ENCODE measurements at regions not wholly inside any gene's neighbourhood (a gene's known extent, or its start where the extent isn't known, plus 50 kb on each side); places are given as distances from the start of the nearest gene placed in this dataset.

DNA sequence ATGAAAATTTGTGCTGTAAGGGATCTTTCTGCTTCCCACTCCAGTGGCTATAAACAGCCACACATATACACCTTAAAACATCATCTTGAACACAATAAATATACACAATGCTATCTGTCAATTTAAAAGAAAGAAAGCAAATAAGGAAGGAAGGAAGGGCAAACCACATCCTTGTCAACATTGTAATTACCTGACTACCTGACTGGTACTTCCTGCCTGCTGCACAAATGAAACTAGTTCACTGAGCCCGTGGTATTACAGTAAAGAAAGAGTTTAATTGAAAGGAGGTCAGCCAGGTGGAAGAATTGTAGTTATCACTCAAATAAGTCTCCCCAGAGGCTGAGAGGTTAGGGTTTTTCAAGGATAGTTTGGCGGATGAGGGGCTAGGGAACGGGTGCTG is 344.4 kb upstream of the ASIC2 start:
- DNase-seq: no peak

DNA sequence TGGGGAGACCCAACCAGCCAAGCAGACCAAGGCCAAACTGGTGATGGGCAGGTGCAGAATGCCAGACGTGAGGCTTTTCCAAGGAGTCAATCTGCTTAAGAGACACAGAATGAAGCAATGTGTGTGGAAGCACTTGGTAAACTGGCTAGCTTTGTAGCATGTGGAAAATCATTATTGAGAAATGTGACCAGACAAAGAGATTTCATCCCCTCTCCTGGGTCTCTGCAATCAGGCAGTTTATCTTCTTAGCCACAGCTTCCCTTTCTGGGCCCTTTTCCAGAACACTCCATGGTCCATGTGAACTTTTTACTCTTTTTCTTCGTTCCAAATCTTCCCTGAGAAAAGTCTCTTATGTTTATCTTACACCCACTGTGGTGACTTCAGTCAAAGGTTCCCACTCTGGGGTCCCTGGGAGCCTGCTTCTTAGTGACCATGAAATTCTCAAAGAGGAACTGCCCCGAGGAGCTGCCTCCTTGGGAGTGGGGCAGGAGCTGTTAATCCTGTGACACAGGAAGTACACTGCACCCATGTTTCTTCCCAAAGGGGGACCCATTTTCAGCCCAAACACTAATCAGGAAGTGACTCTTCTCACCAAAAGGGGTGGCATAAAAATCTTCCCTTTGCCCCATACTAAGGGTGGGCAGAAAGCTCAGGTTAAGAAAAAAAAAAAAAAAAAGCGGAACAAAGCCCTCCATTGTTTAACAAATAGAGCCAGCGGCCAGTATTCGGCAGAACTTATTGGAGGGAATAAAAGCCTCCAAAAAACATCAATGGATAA is 346.2 kb upstream of the ASIC2 start:
- DNase-seq: no peak

DNA sequence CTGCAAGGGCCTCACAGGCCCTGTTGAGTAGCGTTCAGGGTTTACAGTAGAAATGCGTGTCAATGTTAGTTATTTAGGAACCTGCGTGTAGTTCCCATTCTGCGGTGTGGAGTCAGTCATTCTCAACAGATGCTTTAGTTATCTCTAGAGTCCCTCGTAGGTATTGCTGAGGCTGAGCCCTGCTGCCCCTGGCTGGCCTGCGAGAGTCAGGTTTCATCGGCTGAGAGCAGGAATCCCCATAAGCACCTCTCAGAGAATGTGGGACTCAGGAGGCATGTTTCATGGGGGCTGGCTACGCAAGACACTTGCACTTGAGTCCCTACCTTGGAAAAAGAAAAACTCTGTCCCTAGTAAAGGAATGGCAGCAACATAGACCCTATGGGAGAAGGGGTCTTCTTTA is 347.5 kb upstream of the ASIC2 start:
- no peak for DNase-seq

DNA sequence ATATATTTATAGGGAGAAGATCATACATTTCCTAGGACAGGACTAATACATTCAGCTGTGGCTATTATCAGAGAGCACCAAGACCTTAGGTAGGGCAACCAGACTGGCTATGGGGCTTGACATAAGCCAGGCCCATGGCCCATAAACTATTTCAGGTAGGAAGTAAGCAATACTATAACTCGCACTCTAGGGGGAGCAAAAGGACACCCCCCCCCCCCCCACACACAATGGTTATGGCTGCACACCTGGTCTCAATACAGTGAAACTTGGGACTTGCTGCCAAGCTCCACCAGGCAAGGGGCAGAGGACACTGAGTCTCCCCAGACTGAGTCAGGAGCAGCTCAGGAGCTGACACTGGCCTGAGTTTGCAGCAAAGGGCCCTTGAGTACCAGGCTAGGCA is 348.9 kb upstream of the ASIC2 start:
- DNase-seq: no peak

DNA sequence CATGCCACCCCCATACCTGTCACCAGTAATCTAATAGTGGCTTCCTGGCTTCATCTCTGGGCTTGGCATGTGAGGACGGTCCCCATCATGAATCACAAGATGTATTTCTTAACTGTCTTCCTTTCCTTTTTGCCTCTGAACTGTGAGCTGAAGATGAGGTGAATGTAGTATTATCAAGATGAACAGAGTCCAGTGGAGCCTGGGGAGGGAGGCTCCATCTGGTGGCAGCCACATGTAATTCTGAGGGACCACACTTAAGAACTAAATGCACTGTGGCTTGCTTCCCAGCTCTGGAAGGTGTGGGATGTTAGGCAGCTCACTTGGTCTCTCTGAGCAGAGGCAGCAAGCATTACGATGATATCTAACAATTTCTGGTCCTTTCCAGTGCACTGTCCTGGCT is 354.9 kb upstream of the ASIC2 start:
- DNase-seq: peak in 25 of 56 donors; percentile 0 to 54 (median 15)

DNA sequence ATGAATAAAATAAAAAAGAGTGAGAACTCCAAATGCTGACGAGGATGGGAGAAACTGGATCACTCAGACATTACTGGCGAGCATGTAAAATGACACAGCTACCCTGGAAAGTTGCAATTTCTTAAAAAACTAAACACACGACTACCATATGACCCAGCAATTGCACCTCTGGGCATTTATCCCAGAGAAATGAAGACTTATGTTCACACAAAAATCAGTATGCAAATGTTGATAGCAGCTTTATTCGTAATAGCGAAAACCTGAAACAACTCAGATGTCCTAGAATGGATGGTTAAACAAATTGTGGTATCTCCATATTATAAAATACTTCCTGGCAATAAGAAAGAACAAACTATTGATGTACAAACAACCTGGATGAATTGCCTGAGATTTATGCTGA is 357.2 kb upstream of the ASIC2 start:
- DNase-seq: no peak

DNA sequence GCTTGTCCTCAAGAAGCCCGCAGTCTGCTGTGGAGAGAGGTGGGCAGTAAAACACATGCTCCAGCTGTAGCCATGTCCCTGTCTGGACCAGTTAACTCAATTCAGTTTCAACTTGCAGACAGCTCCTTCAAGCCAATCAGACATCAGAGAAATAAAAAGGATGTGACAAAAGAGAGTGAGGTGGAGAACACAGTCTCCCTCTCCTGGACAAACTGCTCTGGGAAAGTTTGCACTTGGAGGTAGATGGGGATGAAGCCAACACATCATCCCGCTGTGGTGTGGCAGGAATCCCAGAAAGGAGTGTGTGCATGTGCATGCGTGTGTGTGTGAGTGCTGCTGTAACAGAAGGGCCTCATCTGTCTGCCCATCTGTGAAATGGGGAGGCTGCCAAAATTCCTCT is 358.6 kb upstream of the ASIC2 start:
- no peak for DNase-seq

DNA sequence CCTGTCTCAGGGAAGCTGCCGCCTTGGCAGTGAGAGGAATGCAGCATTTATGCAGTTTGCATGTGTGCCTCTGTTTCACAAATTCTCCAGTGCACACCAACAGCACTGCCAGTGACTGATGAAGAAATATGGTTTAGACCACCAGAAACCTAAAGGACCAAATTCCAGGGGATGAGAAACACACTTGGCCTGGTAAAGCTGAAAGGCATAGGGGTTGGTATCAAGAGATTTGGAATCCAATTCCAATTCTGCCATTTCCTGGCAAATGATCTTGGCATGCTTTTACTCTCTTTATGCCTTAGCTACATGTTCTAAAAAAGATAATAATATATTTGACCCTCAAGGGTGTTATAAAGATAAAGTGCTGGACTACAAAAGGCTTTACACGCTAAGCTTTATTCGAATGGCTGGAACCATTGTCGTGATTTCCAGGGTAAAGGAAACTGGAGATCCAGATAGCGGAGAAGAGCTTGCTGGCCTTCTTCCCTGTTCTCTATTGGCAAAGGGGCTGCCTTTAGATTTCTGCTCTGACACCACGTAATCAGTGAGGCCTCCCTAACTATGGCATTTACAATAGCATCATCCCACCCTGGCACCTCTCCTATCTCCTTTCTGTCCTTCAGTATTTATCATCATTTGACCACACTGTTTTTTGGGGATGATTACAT is 359.8 kb upstream of the ASIC2 start:
- DNase-seq: no peak

DNA sequence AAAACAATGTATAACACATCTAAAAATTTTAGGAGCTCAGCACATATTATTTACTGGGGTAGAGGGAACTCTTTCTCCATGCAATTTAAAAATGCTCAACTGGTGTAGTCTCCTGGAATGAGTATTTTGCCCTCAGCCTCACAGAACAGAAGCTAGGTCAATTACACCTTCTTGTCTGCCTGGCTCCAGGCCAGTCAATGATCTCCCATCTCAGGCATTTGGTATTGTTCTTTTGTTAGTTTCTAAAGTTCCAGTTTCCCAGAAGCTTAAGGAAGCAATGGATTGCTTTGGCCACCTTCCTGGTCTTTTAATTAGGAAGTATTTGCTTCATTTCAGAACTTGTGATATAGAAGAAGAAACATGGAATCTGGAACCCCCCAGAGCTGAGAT is 360.3 kb upstream of the ASIC2 start:
- DNase-seq: no peak

DNA sequence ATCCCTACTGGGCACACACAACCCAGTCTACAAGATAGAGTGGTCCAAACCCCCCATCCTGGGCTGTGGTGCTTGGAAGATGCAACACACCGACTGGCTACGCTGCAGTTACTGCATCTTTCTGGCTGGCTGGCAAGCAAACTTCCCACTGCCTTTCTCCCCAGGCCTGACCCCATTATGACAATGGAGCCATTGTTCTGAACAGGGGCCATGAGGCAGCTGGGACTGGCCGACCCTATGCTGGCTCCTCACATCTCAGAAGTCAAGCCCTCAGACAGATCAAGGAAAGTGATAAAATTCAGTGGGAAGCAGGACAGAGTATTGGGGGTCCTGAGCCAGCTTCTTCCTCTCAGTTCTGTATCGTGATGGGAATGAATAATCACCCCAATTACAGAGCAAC is 364.1 kb upstream of the ASIC2 start:
- peak in 12 of 56 donors; percentile 0 to 34 (median 4) for DNase-seq

DNA sequence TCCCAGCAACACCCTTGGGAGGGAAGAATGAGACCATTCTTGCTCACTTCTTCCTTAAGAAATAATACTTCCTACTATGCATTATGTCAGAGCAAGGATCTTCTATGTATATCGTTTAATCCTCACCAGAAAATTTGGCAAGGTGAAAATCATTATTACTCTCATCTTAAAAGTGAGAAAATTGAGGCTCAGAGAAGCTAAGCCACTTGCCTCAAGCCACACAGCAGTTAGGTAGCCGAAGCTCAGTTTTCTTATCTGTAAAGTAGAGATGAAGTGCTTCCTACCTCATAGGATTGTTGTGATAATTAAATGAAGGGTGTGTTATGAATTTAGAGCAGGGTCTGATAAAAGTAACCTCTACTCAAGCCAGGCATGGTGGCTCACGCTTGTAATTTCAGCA is 368.9 kb upstream of the ASIC2 start:
- no peak for DNase-seq

DNA sequence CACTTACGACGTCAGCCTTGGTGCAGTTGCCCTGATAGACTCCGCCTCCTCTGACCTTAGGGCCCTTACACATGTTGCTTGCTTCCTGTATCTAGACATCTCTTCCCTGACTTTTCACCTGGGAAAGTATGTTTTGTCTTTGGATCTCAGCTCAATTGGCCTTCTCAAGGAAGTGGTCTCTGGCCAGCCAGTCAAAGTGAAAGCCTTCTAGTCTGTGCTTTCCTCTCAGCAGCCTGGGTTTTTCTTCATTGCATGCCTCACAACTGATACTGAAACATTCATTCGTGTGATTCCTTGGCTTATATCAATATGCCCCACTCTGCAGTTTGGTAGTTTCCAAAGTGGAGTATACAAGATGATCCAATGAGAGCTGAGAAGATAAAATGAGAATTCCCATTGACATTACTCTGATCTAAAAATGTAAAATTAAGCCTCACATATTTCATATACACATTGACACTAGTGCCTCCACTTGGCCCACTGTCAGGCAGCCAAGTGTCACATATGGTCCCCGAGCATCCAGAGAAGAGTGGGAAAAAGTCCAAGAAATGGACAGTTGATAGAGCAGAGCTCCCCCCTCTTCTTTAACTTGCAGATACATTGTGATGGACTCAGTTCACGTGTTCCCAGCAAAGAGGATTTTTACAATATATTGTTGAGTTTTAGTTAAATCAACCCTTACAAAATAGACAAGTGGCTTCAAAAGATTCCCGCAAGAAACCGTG is 371.2 kb upstream of the ASIC2 start:
- no peak for DNase-seq

DNA sequence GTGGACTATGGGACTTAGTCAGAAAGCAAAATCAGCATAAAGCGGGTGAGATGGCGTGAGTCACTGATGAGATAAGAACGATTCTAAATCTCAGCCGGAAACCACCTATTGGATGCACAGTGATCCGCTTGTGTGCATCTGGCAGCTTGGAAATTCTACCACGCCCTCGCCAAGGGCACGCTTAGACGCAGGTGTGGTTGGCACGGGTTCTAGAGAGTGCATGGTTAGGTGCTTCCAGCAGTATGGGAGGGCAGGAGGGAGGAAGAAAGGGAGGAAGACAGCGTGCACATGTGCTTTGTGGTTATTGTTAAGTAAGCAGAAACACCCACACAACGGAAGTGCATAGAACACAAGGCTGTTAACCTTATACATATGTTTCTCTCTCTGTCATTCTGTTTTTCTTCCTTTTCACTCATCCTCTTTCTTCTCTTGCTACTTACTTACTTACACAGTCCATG is 374.0 kb upstream of the ASIC2 start:
- no peak for DNase-seq

DNA sequence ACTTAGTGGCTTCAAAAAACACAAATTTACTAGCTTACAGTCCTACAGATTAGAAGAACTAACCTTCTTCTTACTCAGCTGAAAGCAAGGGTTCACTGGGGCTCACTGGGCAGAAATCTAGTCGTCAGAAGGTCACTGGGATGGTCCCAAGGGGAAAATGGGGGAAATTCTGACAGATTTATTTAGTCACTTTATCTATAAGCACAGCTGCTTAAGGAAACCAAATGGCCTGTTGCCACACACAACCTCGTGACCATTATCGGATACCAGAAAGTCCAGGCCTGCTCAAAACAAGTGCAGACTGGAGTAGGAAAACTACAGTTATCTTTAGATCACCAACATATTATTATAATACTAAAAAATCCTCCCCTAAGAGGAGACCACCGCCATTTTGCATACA is 374.6 kb upstream of the ASIC2 start:
- DNase-seq: no peak

DNA sequence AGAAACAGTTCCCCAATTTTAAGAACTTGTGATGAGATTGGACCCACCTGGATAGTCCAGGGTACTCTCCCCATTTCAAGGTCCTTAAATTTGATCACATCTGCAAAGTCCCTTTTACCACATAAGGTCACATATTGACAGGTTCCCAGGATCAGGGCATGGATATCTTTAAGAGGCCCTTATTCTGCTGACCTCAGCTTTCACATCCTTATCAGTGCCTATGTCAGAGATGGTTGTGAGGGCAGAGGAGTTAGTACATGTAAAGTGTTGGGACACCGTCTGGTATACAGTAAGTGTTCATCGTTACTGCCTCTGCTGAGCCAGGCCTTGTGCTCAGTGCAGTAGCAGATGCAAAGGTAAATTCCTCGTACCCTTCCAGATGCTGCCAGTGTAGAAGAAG is 375.4 kb upstream of the ASIC2 start:
- DNase-seq: no peak

DNA sequence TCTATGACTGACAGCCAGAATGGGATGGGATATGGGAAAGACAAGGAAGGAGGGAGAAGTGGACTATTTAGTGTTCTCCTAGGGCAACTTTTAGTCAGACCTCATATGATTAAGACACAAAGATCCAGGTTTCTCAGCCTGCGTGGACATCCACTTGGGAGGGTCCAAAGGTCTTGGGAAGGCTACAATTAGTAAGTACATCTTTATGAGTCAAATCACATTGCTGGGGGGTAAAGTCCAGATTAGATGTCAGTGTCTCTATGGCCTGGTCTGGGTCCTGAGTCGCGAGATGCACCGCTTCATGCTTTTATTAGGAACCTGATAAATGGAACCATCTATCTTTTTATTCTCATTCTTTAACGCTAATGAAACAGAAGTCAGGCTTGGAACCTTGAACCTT is 378.4 kb upstream of the ASIC2 start:
- DNase-seq: no peak

DNA sequence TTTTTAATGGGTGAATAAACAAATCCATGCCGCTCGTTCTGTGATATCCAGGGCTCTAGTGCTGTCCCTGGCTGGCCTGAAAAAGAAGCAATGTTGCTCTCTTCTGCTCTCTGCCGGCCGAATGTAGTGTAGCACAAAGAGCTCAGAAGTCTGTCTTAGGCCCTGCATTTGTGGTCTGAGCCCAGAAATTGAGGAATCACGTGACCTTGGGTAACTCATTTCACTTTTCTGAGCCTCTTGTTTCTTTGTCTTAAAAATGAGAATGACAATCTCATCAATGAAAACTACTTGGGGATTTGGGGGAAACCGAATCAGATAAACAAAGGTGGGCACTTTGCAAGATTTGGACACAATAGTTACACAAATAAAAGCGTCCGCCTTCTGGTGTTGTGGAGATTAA is 381.6 kb upstream of the ASIC2 start:
- peak in 52 of 56 donors; percentile 2 to 85 (median 35) for DNase-seq

DNA sequence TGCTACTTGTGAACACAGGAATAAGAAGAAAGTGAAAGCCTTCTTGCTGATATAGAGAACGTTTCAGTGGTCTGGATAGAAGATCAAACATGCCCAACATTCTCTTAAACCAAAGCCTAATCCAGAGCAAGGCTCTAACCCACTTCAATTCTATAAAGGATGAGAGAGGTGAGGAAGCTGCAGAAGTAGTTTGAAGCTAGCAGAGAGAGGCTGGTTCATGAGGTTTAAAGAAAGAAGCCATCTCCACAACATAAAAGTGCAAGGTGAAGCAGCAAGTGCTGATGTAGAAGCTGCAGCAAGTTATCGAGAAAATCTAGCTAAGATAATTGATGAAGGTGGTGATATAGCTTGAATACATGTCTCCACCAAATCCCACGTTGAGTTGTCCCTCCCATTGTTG is 383.3 kb upstream of the ASIC2 start:
- no peak for DNase-seq

DNA sequence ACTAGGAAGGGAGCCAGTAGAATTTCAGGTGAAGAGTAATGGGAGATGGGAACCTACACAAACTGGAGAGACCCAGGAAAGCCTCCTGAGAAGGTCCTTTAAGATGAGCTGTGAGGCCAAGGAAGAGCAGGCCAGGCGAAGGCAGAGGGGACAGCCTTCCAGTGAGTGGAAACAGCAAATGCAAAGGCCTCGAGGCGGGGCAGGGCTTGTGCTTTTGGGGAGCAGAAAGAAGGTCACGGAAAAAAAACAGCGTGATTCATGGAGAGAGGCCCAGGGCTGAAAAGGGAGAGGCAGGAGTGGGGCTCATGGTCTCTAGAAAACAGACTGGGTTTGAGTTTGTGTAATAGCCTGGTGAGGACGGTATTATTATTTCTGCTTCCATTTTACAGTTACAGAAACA is 386.5 kb upstream of the ASIC2 start:
- DNase-seq: no peak

DNA sequence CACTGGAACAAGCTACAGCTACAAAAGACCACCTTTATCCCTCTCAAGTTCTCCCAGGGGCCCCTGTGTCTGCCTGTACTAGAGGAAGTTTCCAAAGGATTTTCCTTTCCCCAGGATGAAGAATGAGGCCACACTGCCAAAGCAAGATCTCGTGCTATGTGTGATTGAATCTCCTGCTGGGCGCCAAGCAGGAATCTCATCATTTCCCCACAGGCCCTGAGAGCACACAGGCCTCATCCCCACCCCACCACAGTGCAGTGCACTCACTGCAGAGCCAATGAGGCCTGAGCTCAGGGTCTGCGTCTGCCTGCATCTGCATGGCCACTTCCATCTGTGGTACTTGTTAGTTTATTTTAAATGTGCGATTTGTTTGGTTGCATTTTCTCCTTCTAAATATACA is 387.4 kb upstream of the ASIC2 start:
- DNase-seq: no peak

DNA sequence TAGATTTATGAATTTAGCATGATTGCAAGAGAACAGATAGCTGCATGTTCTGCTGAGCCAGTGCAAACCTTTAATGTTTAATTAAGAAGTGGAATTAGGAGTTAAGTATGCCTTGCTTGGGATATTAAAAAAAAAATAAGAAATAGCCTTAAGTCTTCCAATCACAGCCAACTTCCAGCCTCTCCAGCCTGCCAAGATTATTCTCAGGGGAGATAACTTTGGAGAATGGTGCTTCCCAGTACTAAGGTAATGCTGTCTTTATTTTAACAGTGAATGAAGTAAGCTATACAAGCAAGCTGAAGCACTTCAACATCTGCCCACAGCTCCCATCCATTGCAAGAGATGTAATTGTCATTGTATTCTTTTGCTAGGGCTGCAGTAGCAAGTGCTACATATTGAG is 389.5 kb upstream of the ASIC2 start:
- DNase-seq: no peak

DNA sequence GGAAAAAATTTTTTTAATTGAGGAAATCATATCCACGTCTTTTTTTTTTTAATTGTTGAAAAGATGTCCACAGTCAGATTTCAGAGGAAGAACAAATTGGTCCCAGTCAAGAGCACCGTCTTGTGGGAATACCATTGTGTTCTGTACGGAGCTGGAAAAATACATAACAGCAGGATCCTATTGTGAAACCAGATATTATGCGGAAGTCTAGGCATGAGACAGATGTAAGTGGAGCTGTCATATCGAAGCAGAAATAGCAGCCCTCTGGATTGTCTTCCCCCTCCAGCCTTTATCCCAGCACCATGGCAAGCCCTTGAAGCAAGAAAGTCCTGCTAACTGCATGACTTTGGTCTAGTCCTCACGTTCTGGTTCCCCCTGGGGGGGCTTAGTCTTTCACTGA is 391.6 kb upstream of the ASIC2 start:
- no peak for DNase-seq

DNA sequence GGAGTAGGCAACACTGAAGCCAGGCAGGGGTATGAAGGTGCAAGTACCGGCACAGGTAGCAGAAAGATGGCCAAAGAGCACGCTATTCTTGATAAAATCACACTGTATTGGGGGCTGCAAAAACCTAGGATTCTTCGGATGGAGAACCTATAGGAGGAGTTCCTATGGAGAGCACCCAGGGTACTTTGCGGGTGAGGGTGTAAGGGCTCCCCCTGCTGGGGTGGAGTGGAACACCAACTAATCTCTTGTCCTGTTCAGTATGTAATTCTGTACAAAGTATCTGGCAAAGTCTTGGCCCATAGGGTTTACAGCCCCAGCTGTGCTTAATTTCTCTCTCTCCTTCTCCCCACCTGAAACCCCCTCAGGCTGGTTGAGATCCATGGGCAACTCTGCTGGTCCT is 393.1 kb upstream of the ASIC2 start:
- peak in 1 of 56 donors; percentile 1 for DNase-seq
